Suprapubic skin (tissue), 4 donors: ENCODE measurements at regions not wholly inside any gene's neighbourhood (a gene's known extent, or its start where the extent isn't known, plus 50 kb on each side); places are given as distances from the start of the nearest gene placed in this dataset.

ENCODE experiments used
- EP300 ChIP-seq: sonication (generic); formaldehyde crosslinking; IDR thresholded peaks from one replicate; pipeline ENCODE4 v1.6.1; 2017; ENCODE audit warnings: antibody characterized with exemption
- POLR2A ChIP-seq, 2 donors: fragments of 450-650 bp; IDR thresholded peaks; one replicate each; pipeline ENCODE4 v1.6.1; 2017; ENCODE audit warnings: antibody characterized with exemption in 2 of 2, mild to moderate bottlenecking in 2 of 2, moderate library complexity in 2 of 2
- POLR2AphosphoS5 ChIP-seq, 3 donors: sonication (generic); formaldehyde crosslinking; IDR thresholded peaks; one replicate each; pipeline ENCODE4 v1.6.1; 2017; ENCODE audit warnings: antibody characterized with exemption in 3 of 3
- TF ChIP-seq, protein P1 (sequence below), 2 donors: fragments of 200-600 bp in 1 of 2; fragments of 450-650 bp in 1 of 2; sonication (generic) in 1 of 2; IDR thresholded peaks; one replicate each; pipeline ENCODE4 v1.5.1; 2016 to 2019; ENCODE audit warnings: antibody characterized with exemption in 2 of 2, mild to moderate bottlenecking in 1 of 2, moderate library complexity in 1 of 2

DNA sequence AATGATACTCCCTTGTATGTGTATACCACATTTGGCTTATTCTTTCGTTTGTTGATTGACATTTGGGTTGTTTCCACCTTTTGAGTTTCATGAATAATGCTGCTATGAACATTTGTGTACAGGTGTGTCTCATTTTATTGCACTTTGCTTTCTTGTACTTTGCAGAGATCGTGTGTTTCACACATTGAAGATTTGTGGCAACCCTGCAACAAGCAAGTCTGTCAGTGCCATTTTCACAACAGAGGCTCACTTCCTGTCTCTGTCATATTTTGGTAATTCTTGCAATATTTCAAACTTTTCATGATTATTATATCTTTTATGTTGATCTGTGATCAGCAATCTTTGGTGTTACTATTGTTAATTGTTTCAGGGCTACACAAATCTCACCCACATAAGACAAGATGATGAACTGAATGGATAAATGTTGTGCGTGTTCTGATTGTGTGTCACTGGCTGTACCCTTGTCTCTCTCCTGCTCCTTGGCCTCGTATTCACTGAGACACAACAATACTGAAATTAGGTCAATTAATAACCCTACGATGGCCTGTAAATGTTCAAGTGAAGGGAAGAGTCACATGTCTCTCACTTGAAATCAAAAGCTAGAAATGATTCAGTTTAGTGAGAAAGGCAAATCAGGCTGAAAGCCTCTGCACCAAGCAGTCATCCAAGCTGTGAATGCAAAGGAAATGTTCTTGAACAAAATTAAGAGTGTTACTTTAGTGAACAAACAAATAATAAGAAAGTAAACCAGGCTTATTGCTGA, 133.6 kb upstream of the JCAD start:
- TF ChIP-seq, protein P1, sequence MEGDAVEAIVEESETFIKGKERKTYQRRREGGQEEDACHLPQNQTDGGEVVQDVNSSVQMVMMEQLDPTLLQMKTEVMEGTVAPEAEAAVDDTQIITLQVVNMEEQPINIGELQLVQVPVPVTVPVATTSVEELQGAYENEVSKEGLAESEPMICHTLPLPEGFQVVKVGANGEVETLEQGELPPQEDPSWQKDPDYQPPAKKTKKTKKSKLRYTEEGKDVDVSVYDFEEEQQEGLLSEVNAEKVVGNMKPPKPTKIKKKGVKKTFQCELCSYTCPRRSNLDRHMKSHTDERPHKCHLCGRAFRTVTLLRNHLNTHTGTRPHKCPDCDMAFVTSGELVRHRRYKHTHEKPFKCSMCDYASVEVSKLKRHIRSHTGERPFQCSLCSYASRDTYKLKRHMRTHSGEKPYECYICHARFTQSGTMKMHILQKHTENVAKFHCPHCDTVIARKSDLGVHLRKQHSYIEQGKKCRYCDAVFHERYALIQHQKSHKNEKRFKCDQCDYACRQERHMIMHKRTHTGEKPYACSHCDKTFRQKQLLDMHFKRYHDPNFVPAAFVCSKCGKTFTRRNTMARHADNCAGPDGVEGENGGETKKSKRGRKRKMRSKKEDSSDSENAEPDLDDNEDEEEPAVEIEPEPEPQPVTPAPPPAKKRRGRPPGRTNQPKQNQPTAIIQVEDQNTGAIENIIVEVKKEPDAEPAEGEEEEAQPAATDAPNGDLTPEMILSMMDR (IDR thresholded peaks at IDR 0.05) = no peak
- TF ChIP-seq POLR2A (IDR thresholded peaks at IDR 0.05) (no peak), EP300 (no peak), POLR2AphosphoS5 (IDR thresholded peaks at IDR 0.05) (no peak)
